ENCODE measurements at regions not wholly inside any gene's neighbourhood (a gene's known extent, or its start where the extent isn't known, plus 50 kb on each side); places are given as distances from the start of the nearest gene placed in this dataset.

GRCh38 chr7:54663186-54663585 is 95.8 kb downstream of the SEC61G start:
- TF ChIP-seq CTCF (IDR thresholded peaks at IDR 0.05) (no peak), EZH2 (IDR thresholded peaks at IDR 0.05) (no peak), EZH2phosphoT487 (IDR thresholded peaks at IDR 0.05) (no peak)
